ENCODE measurements at regions not wholly inside any gene's neighbourhood (a gene's known extent, or its start where the extent isn't known, plus 50 kb on each side); places are given as distances from the start of the nearest gene placed in this dataset.
"Not testable (repeated sequence)": the region's sequence is repeated elsewhere in the genome, so short reads cannot be mapped to it uniquely, and the experiment has no call there.

GRCh38 chr21:31819692-31820091 lies 53.1 kb upstream of the HUNK start:
- not testable (repeated sequence) for DNase-seq (ENCODE audit: low read depth, low spot score)

- not testable (repeated sequence) for DNase-seq (ENCODE audit: low read depth, low spot score)
Observed at GRCh38 chr21:31814356-31814755, 58.5 kb upstream of the HUNK start.

GRCh38 chr21:31813862-31814261 lies 59.0 kb upstream of the HUNK start:
- no peak for DNase-seq (ENCODE audit: low read depth, low spot score)

- no peak for DNase-seq (ENCODE audit: low read depth, low spot score)
Observed at GRCh38 chr21:31804008-31804394, 68.8 kb upstream of the HUNK start.

- no peak for DNase-seq (ENCODE audit: low read depth, low spot score)
Observed at GRCh38 chr21:31803039-31804007, 69.5 kb upstream of the HUNK start.

GRCh38 chr21:31802331-31802730 lies 70.4 kb upstream of the SCAF4 start:
- DNase-seq (ENCODE audit: low read depth, low spot score), result no peak

GRCh38 chr21:31801551-31802219 lies 69.8 kb upstream of the SCAF4 start:
- no peak for DNase-seq (ENCODE audit: low read depth, low spot score)

- DNase-seq (ENCODE audit: low read depth, low spot score), result peak; percentile 16
Observed at GRCh38 chr21:31798842-31799704, 67.2 kb upstream of the SCAF4 start.

GRCh38 chr21:31795992-31796391 lies 64.1 kb upstream of the SCAF4 start:
- DNase-seq (ENCODE audit: low read depth, low spot score), result no peak

GRCh38 chr21:31790420-31790819 lies 58.5 kb upstream of the SCAF4 start:
- DNase-seq (ENCODE audit: low read depth, low spot score), result not testable (repeated sequence)

- no peak for DNase-seq (ENCODE audit: low read depth, low spot score)
Observed at GRCh38 chr21:31788581-31788980, 56.7 kb upstream of the SCAF4 start.

- DNase-seq (ENCODE audit: low read depth, low spot score), result not testable (repeated sequence)
Observed at GRCh38 chr21:31787691-31788090, 55.8 kb upstream of the SCAF4 start.

- DNase-seq (ENCODE audit: low read depth, low spot score), result no peak
Observed at GRCh38 chr21:31786164-31786920, 54.4 kb upstream of the SCAF4 start.

GRCh38 chr21:31785237-31786163 lies 53.6 kb upstream of the SCAF4 start:
- DNase-seq (ENCODE audit: low read depth, low spot score), result peak; percentile 84

GRCh38 chr21:31781737-31782136 lies 49.8 kb upstream of the SCAF4 start:
- peak; percentile 46 for DNase-seq (ENCODE audit: low read depth, low spot score)
